Skin epidermis (tissue), 12 donors: ENCODE measurements at regions not wholly inside any gene's neighbourhood (a gene's known extent, or its start where the extent isn't known, plus 50 kb on each side); places are given as distances from the start of the nearest gene placed in this dataset.
"Not testable (repeated sequence)": the region's sequence is repeated elsewhere in the genome, so short reads cannot be mapped to it uniquely, and the experiment has no call there.

Experiments
- H3K27ac ChIP-seq, 21 experiments: fragments of 200-600 bp; sonication (generic) in 11 of 21; one replicate each; pipeline ENCODE4 v1.5.0; 2020; ENCODE audit warnings: mild to moderate bottlenecking in 3 of 21, inconsistent platforms in 2 of 21, moderate library complexity in 2 of 21
- H3K4me3 ChIP-seq, 7 experiments: fragments of 200-600 bp; sonication (generic) in 2 of 7; one replicate each; pipeline ENCODE4 v1.5.0; 2020; ENCODE audit warnings: inconsistent platforms in 2 of 7, mild to moderate bottlenecking in 2 of 7, moderate library complexity in 1 of 7

DNA sequence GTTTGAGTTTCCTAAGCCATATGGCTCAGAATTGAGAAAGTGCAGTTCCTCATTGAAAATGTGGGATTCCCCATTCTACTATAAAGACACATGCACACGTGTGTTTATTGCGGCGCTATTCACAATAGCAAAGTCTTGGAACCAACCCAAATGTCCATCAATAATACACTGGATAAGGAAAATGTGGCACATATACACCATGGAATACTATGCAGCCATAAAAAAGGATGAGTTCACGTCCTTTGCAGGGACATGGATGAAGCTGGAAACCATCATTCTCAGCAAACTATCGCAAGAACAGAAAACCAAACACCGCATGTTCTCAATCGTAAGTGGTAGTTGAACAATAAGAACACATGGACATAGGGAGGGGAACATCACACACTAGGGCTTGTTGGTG is 154.8 kb downstream of the SEC23IP start:
- peak overlapping the region in 1 of 21 experiments; percentile 32 for H3K27ac ChIP-seq
- H3K4me3 ChIP-seq: not testable (repeated sequence)

DNA sequence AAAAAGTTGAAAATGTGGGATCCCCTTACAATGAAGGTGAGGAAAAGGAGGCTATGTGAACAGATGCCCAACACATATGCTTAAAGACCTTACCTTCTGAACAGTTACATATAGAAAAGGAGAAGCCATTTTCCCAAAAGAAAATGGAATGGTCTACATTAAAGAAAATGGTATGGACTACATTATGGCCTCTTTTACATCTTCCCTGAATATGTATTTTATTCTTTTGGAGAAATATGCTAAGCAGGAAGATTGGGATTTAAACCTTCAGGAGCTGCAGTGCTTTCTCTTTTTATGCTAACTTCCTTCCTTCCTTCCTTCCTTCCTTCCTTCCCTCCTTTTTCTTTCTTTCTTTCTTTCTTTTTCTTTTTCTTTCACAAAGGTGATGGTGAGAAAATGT is 155.4 kb downstream of the SEC23IP start:
- peak overlapping the region in 6 of 21 experiments; percentile 32 to 63 (median 39) for H3K27ac ChIP-seq

GRCh38 chr10:120048391-120048790 is 155.9 kb downstream of the SEC23IP start:
- Histone ChIP-seq H3K27ac (peak overlapping the region in 5 of 21 experiments; percentile 32 to 63 (median 42)), H3K4me3 (no peak overlapping the region)

More for the DNA sequence above, 155.4 kb downstream of the SEC23IP start:
- H3K4me3 ChIP-seq: no peak overlapping the region

DNA sequence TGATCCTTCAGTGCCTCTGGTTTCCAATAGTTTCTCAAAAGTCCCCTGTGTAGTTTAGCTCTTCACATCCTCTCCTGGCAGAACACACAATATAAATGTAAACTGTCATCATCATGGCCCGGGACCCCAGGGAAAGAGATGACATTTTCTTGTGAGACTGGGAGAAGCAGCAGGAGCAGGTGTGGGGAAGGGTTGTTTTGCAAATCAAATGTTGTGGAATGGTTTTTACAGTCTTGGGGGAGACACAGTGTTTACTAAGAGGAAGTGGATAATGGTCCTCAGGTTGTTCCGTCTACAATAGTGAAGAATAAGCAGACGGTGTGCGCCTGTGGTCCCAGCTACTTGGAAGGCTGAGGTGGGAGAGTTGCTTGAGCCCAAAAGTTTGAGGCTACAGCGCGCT is 159.1 kb downstream of the SEC23IP start:
- no peak overlapping the region for H3K27ac ChIP-seq

GRCh38 chr10:120052964-120053702 is 160.6 kb downstream of the SEC23IP start:
- H3K27ac ChIP-seq: no peak overlapping the region

More for the DNA sequence above, 159.1 kb downstream of the SEC23IP start:
- no peak overlapping the region for H3K4me3 ChIP-seq

GRCh38 chr10:120059790-120060189 is 167.3 kb downstream of the SEC23IP start:
- H3K4me3 ChIP-seq, H3K27ac ChIP-seq: not testable (repeated sequence)

More at GRCh38 chr10:120052964-120053702, 160.6 kb downstream of the SEC23IP start:
- H3K4me3 ChIP-seq: no peak overlapping the region

- Histone ChIP-seq H3K4me3 (no peak overlapping the region), H3K27ac (no peak overlapping the region)
These were observed 174.9 kb downstream of the SEC23IP start for GRCh38 chr10:120067427-120067826.

DNA sequence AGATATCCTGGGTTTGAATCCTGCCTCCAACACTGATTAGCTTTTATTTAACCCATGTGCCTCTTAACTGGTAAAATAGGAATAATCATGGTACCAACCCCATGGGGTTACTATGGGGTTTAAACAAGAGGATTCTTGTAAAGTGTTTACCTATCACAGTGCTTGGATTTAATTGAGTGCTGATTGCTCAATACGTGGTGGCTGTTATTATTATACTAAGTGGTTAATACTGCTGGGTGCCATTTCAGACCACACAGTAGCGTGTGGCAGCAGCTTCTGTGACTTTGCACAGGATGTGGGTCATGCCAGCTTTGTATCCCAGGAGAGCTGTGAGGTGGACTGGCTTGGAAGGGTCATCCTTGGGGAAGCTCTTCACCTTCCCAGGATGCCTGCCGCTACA is 177.2 kb downstream of the SEC23IP start:
- no peak overlapping the region for H3K27ac ChIP-seq
- H3K4me3 ChIP-seq: no peak overlapping the region

DNA sequence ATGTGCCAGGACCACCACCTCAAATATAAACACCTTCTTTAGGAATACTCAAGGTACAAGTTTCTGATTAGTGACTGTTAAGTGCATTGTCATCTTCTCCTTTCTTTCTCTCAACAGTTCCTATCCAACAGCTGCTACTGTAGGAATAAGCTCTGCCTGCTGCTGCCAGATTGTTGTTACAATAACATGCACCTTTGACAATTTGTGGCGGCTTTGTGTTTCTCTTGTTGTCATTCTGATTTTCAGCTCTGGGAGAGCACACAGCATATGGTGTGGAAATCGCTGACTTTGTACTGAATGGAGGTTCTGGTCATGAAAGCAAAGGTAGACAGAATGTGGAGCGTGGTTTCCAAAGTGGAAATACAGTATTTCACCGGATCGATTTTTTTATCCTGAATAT is 182.8 kb downstream of the SEC23IP start:
- no peak overlapping the region for H3K4me3 ChIP-seq
- no peak overlapping the region for H3K27ac ChIP-seq

GRCh38 chr10:120076996-120077706 is 184.6 kb downstream of the SEC23IP start:
- Histone ChIP-seq H3K27ac (no peak overlapping the region), H3K4me3 (no peak overlapping the region)

GRCh38 chr10:120077707-120078492 is 185.4 kb downstream of the SEC23IP start:
- Histone ChIP-seq H3K4me3 (no peak overlapping the region), H3K27ac (no peak overlapping the region)

DNA sequence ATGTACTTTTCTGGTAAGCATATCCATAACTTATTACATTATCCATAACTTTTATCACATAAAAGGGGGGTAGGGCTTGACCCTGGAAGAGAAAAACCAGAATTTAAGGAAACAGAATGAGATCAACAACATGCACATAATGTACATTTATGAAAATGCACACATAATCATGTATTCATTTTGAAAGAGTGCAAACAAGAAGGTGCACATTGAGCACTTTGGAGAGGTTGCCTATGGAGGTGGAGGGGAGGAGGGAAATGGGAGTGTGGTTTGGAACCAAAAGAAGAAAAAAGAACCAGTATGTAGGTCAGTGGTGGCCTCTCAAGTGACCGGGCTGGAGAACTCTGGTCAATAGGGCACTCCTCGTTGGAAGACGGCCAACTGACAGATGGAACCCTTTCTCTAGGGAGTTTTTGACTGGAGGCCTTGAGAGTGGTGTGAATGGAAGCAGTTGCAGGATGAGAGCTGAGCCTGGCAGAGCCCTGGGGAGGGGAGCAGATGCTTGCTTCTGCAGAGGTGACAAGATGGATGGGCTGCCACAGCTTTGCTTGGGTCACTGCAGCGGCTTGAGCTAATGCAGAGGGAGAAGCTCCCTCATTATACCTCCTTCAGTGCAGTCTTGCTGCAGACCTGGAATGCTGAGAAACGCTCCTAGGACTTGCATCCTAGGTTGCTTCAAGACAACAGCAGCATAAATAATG is 192.7 kb downstream of the SEC23IP start:
- no peak overlapping the region for H3K4me3 ChIP-seq
- H3K27ac ChIP-seq: no peak overlapping the region

DNA sequence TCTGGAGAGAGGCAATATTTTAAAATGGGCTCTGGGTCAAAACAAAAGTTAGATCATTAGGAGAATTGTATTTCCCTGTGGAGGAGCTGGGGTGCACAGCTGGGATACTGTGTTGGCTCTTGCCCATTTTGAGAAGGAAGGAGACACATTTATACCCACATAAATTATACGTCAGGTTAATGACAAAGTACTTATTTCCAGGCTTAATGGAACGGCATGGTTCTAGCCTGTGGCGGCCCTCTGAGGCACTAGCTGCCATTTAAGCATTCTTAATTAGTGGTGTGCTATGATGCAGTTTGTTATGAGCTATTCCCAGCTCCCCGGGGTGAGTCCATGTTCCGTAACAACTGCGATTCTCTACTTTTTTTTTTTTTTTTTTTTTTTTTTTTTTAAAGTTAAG is 193.5 kb downstream of the SEC23IP start:
- H3K27ac ChIP-seq: no peak overlapping the region

DNA sequence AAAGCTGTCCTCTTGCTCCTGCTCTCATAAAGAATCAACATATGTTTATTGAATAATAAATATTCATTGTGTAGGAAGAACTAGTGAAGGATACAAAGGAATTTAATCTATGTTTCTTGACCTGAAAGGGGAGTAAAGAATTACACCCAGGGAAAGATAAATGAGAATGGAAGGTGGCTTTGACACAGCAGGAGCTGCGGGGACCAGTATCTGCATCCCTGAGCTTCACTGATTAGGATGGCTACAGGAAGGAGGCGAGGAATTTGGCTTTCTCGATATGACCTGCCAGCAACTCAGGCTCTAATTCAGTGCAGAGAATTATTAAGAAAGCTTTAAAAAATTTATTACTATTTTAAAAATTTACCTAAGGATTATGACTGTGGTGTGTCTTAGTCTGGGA is 194.6 kb downstream of the SEC23IP start:
- H3K4me3 ChIP-seq: no peak overlapping the region
- H3K27ac ChIP-seq: no peak overlapping the region

More for the DNA sequence above, 193.5 kb downstream of the SEC23IP start:
- H3K4me3 ChIP-seq: no peak overlapping the region

GRCh38 chr10:120095875-120096274 is 203.3 kb downstream of the SEC23IP start:
- H3K4me3 ChIP-seq: no peak overlapping the region

GRCh38 chr10:120097766-120098165 is 205.2 kb downstream of the SEC23IP start:
- Histone ChIP-seq H3K4me3 (no peak overlapping the region), H3K27ac (no peak overlapping the region)

More at GRCh38 chr10:120095875-120096274, 203.3 kb downstream of the SEC23IP start:
- H3K27ac ChIP-seq: no peak overlapping the region

DNA sequence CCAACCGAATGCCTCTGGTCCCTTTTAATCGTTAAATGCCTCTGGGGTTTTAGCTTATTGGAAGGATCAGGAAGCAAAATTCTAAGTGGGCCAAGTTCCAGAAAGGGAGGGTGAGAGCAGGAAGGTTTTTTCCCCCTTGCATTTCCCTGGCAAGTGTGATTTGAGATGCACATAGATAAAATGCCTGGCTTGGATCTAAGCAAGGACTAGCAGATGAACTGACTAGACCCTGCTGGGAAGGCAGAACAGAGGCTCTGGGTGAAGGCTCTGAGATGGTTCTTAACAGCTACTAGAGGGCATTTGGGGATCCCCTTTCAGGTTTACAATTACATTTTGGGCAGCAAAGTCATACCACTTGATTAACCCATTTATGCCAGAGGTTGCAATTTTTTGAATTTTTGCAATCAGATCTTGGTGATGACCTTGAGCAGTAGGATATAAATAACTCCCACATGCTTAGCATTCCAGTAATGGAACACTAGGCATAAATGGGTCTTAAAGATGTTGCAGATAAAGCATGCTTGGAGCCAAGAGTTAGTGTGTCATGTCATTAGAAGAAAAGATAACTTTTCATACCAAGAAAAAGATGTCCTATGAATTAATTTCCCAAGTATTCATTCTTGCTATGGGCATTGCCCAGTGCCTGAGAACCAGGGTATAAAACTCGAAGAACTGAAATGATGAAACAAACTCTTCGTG is 205.9 kb downstream of the SEC23IP start:
- no peak overlapping the region for H3K4me3 ChIP-seq
- H3K27ac ChIP-seq: no peak overlapping the region

GRCh38 chr10:120103738-120104560 is 211.4 kb downstream of the SEC23IP start:
- Histone ChIP-seq H3K27ac (peak overlapping the region in 1 of 21 experiments; percentile 71), H3K4me3 (no peak overlapping the region)
